Testis (tissue), 2 donors: ENCODE measurements at regions not wholly inside any gene's neighbourhood (a gene's known extent, or its start where the extent isn't known, plus 50 kb on each side); places are given as distances from the start of the nearest gene placed in this dataset.

ENCODE experiments used
- DNase-seq: peaks from one replicate; pipeline ENCODE4 v3.0.0-alpha.2; 2019
- H3K27ac ChIP-seq, 2 donors: fragments of 200-600 bp; sonication (generic); one replicate each; pipeline ENCODE4 v1.5.1; 2019
- H3K27me3 ChIP-seq: fragments of 200-600 bp; sonication (generic); one replicate; pipeline ENCODE4 v1.5.1; 2019
- H3K36me3 ChIP-seq: fragments of 200-600 bp; sonication (generic); one replicate; pipeline ENCODE4 v1.5.1; 2017; ENCODE audit warnings: low read depth; ENCODE audit errors: missing control alignments
- H3K4me1 ChIP-seq: fragments of 200-600 bp; sonication (generic); one replicate; pipeline ENCODE4 v1.5.1; 2019
- H3K4me3 ChIP-seq, 2 donors: fragments of 200-600 bp; sonication (generic); one replicate each; pipeline ENCODE4 v1.5.1; 2017 to 2019
- H3K9me3 ChIP-seq: fragments of 200-600 bp; sonication (generic); one replicate; pipeline ENCODE4 v1.5.1; 2017
- CTCF ChIP-seq, 3 experiments: fragments of 450-650 bp in 2 of 3; fragments of 200-600 bp in 1 of 3; sonication (generic) in 1 of 3; IDR thresholded peaks; one replicate each; pipeline ENCODE4 v1.5.1; 2016 to 2019; ENCODE audit warnings: antibody characterized with exemption in 3 of 3, mild to moderate bottlenecking in 2 of 3, moderate library complexity in 1 of 3
- POLR2A ChIP-seq: fragments of 450-650 bp; IDR thresholded peaks from one replicate; pipeline ENCODE4 v1.6.1; 2017; ENCODE audit warnings: antibody characterized with exemption, mild to moderate bottlenecking, moderate library complexity
- WGBS, 2 donors: methylation state at CpG; one replicate each; pipeline ENCODE4 v1.1.5; 2018; 5-methylcytosine and 5-hydroxymethylcytosine counted together
- intact Hi-C: fragments of 100-400 bp; cut with DNase I; formaldehyde crosslinking; loops from one replicate; pipeline ENCODE4 v1.15.1; 2023; ENCODE audit warnings: low total_unique reads

GRCh38 chr3:124431331-124431994 lies 298.8 kb upstream of the UMPS start:
- Histone ChIP-seq H3K9me3 (no peaks in the 10 kb centered on the region), H3K27ac (no peak overlapping the region), H3K36me3 (no peaks in the 10 kb centered on the region), H3K4me1 (no peaks in the 10 kb centered on the region), H3K27me3 (no peaks in the 10 kb centered on the region), H3K4me3 (no peak overlapping the region)
- WGBS, 2 donors, result 80 to 85% methylated on average over 4 of the region's 4 CpGs
- TF ChIP-seq POLR2A, result no peak
- TF ChIP-seq CTCF (IDR thresholded peaks at IDR 0.05), result no peak
- DNase-seq, result no peak
- intact Hi-C loops, result no loop called here

GRCh38 chr3:124434176-124434575 lies 296.1 kb upstream of the UMPS start:
- no peaks in the 10 kb centered on the region for H3K4me1 ChIP-seq
- H3K36me3 ChIP-seq, result no peaks in the 10 kb centered on the region
- H3K4me3 ChIP-seq, result no peak overlapping the region
- no peak for DNase-seq
- no peak overlapping the region for H3K27ac ChIP-seq
- intact Hi-C loops, result no loop called here
- H3K9me3 ChIP-seq, result no peaks in the 10 kb centered on the region
- H3K27me3 ChIP-seq, result no peaks in the 10 kb centered on the region
- 97 to 99% methylated on average over 10 of the region's 10 CpGs for WGBS, 2 donors
- TF ChIP-seq CTCF (IDR thresholded peaks at IDR 0.05) (no peak), POLR2A (no peak)

- intact Hi-C loops, result no loop called here
- H3K9me3 ChIP-seq, result no peaks in the 10 kb centered on the region
- H3K36me3 ChIP-seq, result no peaks in the 10 kb centered on the region
- TF ChIP-seq POLR2A, result no peak
- DNase-seq, result no peak
- no peaks in the 10 kb centered on the region for H3K4me1 ChIP-seq
- H3K27ac ChIP-seq, result no peak overlapping the region
- H3K4me3 ChIP-seq, result no peak overlapping the region
- H3K27me3 ChIP-seq, result no peaks in the 10 kb centered on the region
- WGBS, 2 donors, result 92 to 95% methylated on average over 2 of the region's 2 CpGs
These were observed 294.8 kb upstream of the UMPS start for GRCh38 chr3:124435467-124435866.

GRCh38 chr3:124438813-124439212 lies 291.4 kb upstream of the UMPS start:
- H3K27ac ChIP-seq, result no peak overlapping the region
- 66 to 71% methylated on average over 4 of the region's 4 CpGs for WGBS, 2 donors
- TF ChIP-seq POLR2A (no peak), CTCF (IDR thresholded peaks at IDR 0.05) (no peak)
- no peak for DNase-seq
- H3K4me1 ChIP-seq, result no peaks in the 10 kb centered on the region
- no peak overlapping the region for H3K4me3 ChIP-seq
- H3K36me3 ChIP-seq, result no peaks in the 10 kb centered on the region
- H3K27me3 ChIP-seq, result no peaks in the 10 kb centered on the region
- intact Hi-C loops, result no loop called here
- H3K9me3 ChIP-seq, result no peaks in the 10 kb centered on the region

GRCh38 chr3:124439603-124440002 lies 290.6 kb upstream of the UMPS start:
- 55 to 63% methylated on average over 1 of the region's 1 CpG for WGBS, 2 donors
- Histone ChIP-seq H3K27me3 (no peaks in the 10 kb centered on the region), H3K4me1 (no peaks in the 10 kb centered on the region), H3K4me3 (no peak overlapping the region), H3K36me3 (no peaks in the 10 kb centered on the region), H3K9me3 (no peaks in the 10 kb centered on the region), H3K27ac (no peak overlapping the region)
- TF ChIP-seq CTCF (IDR thresholded peaks at IDR 0.05), result no peak
- no peak for TF ChIP-seq POLR2A
- intact Hi-C loops, result no loop called here
- DNase-seq, result no peak
